ENCODE measurements at regions not wholly inside any gene's neighbourhood (a gene's known extent, or its start where the extent isn't known, plus 50 kb on each side); places are given as distances from the start of the nearest gene placed in this dataset.

DNA sequence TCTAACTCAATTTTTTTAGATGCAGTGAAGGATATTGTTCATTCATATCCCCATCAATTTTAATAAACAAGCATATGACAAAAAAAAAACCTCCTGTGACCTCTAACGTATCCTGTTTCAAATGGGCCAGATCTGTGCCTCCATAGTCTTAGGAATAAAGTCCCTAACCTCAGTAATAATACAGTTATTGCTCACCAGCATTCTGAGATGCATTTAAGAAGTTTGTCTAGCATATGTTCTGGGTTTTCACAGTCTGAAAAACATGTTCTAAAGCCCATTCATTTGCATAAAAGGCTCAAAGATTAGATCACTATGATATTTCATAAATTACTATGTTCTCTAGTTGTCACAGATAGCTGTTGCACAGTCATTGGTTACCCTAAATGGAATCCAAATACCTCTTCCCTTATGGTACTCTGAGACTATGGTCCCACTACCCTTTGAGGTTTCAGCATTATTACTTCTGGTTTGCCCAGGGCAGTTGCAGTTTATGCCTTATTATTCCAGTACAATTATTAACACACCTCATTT lies 190.1 kb downstream of the ZIC4 start:
- no peak for DNase-seq (ENCODE audit: low spot score)
- in situ Hi-C loops (cut with MboI; ENCODE audit: low pct_unique_long_range_greater_than_20kb, low sequenced_read_pairs, unreplicated experiment): no loop called here
- TF ChIP-seq, protein P1, sequence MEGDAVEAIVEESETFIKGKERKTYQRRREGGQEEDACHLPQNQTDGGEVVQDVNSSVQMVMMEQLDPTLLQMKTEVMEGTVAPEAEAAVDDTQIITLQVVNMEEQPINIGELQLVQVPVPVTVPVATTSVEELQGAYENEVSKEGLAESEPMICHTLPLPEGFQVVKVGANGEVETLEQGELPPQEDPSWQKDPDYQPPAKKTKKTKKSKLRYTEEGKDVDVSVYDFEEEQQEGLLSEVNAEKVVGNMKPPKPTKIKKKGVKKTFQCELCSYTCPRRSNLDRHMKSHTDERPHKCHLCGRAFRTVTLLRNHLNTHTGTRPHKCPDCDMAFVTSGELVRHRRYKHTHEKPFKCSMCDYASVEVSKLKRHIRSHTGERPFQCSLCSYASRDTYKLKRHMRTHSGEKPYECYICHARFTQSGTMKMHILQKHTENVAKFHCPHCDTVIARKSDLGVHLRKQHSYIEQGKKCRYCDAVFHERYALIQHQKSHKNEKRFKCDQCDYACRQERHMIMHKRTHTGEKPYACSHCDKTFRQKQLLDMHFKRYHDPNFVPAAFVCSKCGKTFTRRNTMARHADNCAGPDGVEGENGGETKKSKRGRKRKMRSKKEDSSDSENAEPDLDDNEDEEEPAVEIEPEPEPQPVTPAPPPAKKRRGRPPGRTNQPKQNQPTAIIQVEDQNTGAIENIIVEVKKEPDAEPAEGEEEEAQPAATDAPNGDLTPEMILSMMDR (IDR thresholded peaks at IDR 0.05; ENCODE audit: extremely low read depth, insufficient read depth, missing control alignments): no peak

DNA sequence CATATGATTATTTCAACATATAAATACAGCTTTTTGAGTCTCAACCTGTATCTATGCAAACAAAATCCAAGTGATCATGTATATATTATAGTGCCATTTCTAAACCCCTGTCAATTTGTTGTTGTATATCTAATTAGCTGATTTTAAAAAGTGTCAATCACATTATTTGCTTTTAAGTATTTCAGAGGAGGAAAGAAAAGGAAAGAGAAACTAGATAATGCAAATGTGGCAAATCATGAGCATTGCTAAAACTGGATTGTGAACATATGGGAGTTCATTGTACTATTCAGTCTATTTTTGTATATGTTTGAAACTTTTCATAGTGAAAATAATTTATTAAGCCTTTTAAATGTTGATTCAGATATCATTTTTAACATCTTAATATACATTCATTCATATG lies 190.7 kb downstream of the ZIC4 start:
- TF ChIP-seq, protein P1 (IDR thresholded peaks at IDR 0.05; ENCODE audit: extremely low read depth, insufficient read depth, missing control alignments): no peak
- in situ Hi-C loops (cut with MboI; ENCODE audit: low pct_unique_long_range_greater_than_20kb, low sequenced_read_pairs, unreplicated experiment): no loop called here

DNA sequence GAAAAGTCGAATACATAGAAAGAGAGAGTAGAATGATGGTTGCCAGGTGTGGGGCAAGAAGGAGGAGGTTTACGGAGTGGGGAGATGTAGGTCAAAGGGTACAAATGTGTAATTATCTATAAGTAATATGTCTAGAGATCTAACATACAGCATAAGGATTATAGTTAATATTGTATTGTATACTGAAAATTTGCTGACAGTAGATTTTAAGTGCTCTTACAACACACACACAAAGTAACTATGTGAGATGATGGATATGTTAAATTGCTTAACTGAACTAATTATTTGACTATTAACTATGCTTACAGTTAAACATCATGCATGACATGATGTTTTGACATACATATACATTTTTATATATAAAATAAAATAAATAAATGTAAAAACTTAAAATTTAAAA lies 192.7 kb downstream of the ZIC4 start:
- in situ Hi-C loops (cut with MboI; ENCODE audit: low pct_unique_long_range_greater_than_20kb, low sequenced_read_pairs, unreplicated experiment): no loop called here
- TF ChIP-seq, protein P1 (IDR thresholded peaks at IDR 0.05; ENCODE audit: extremely low read depth, insufficient read depth, missing control alignments): no peak
- no peak for DNase-seq (ENCODE audit: low spot score)

More for the DNA sequence above, 190.7 kb downstream of the ZIC4 start:
- DNase-seq (ENCODE audit: low spot score): no peak

DNA sequence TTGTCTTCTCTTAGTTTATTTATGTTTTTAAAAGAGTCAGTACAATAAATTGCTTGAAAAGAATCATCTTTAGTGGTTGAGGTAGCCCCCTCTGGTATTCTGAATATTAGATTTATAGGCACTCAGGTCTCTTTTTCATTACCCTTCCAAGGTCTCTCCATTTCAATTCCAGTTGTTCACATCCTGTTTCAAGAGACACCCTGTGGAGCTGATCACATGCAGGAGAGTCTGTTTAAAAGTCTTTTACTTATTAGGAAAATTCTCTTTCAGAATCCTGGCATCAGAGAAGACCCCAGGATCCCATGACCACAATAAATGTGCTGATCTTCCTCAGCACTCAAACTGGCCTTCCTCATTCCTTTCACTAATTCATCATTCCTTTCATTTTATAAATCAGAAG lies 195.7 kb downstream of the ZIC4 start:
- DNase-seq (ENCODE audit: low spot score): no peak
- in situ Hi-C loops (cut with MboI; ENCODE audit: low pct_unique_long_range_greater_than_20kb, low sequenced_read_pairs, unreplicated experiment): no loop called here
- TF ChIP-seq, protein P1 (IDR thresholded peaks at IDR 0.05; ENCODE audit: extremely low read depth, insufficient read depth, missing control alignments): no peak

DNA sequence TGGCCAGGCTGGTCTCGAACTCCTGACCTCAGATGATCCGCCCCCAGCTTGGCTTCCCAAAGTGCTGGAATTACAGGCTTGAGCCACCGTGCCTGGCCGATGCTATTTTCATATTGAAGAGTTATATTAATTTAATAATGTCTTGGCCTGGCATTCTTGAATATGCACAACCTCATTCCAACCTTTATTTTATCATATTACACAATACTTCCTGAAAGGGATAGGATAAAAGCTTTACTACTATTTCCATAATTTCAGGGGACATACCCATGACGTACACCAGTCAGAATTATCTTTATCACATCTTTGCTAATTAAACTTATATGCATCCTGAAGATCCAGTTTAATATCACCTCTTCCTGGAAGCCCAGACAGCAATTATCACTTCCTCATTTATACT lies 205.3 kb downstream of the ZIC4 start:
- TF ChIP-seq, protein P1 (IDR thresholded peaks at IDR 0.05; ENCODE audit: extremely low read depth, insufficient read depth, missing control alignments): no peak
- in situ Hi-C loops (cut with MboI; ENCODE audit: low pct_unique_long_range_greater_than_20kb, low sequenced_read_pairs, unreplicated experiment): no loop called here
- DNase-seq (ENCODE audit: low spot score): no peak

DNA sequence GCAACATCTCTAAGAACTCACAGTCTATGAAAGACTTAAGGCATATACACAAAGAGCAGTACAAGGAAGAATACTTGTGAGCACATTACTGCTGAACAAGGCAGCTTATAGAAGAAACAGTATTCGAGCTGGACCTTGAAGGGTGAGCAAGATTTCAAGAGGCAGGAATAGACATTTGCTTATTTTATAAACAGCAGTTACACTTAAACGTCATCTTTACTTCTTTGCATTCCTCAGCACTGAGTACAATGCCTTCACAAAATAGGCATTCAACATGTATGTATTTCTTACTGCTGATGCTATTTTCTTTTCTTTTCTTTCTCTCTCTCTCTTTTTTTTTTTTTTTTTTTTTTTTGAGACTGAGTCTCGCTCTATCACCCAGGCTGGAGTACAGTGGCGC lies 205.8 kb downstream of the ZIC4 start:
- in situ Hi-C loops (cut with MboI; ENCODE audit: low pct_unique_long_range_greater_than_20kb, low sequenced_read_pairs, unreplicated experiment): no loop called here
- DNase-seq (ENCODE audit: low spot score): no peak
- TF ChIP-seq, protein P1 (IDR thresholded peaks at IDR 0.05; ENCODE audit: extremely low read depth, insufficient read depth, missing control alignments): no peak

DNA sequence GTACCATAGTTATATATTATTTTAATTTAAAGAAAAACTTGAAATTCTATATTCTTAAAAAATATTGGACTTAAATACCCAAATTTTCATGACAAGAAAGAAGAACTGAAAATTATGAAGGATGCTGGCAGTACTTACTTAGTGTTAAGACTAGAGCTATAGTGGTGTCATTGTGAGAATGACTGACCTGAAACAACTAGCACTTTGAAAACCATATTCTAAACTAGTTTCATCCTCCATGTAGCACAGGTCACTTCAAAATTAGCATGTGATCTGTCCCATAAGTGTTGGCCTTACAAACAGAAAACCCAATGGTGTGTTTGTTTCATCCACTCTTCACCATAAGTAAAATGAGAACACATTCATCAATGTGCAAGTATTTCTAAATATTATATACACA lies 208.6 kb downstream of the ZIC4 start:
- TF ChIP-seq, protein P1 (IDR thresholded peaks at IDR 0.05; ENCODE audit: extremely low read depth, insufficient read depth, missing control alignments): no peak
- in situ Hi-C loops (cut with MboI; ENCODE audit: low pct_unique_long_range_greater_than_20kb, low sequenced_read_pairs, unreplicated experiment): no loop called here

More for the DNA sequence above, 208.6 kb downstream of the ZIC4 start:
- DNase-seq (ENCODE audit: low spot score): no peak

Data from GM13977 (cell line).